Trophoblast cell (in vitro differentiated cells and primary cell): ENCODE measurements at regions not wholly inside any gene's neighbourhood (a gene's known extent, or its start where the extent isn't known, plus 50 kb on each side); places are given as distances from the start of the nearest gene placed in this dataset.

Source experiments
- DNase-seq, 2 donors: peaks; one replicate each; pipeline ENCODE4 v3.0.0-alpha.2; 2016
- H2AFZ ChIP-seq: 2 replicates; pipeline ENCODE4 v1.6.1; 2013; ENCODE audit warnings: low read length, moderate library complexity, mild to moderate bottlenecking; ENCODE audit not compliant: insufficient read depth, poor library complexity
- H2AK5ac ChIP-seq: 2 replicates; pipeline ENCODE4 v1.6.1; 2013; ENCODE audit warnings: mild to moderate bottlenecking, low read length
- H2BK120ac ChIP-seq: 2 replicates; pipeline ENCODE4 v1.6.1; 2013; ENCODE audit warnings: low read length, mild to moderate bottlenecking, moderate library complexity; ENCODE audit not compliant: insufficient read depth, poor library complexity
- H2BK12ac ChIP-seq: 2 replicates; pipeline ENCODE4 v1.6.1; 2013; ENCODE audit warnings: mild to moderate bottlenecking, low read length, moderate library complexity
- H2BK5ac ChIP-seq: 2 replicates; pipeline ENCODE4 v1.6.1; 2013; ENCODE audit warnings: low read length, low read depth, moderate library complexity, mild to moderate bottlenecking; ENCODE audit not compliant: poor library complexity
- H3K14ac ChIP-seq: 2 replicates; pipeline ENCODE4 v1.6.1; 2013; ENCODE audit warnings: mild to moderate bottlenecking, low read length
- H3K18ac ChIP-seq: 2 replicates; pipeline ENCODE4 v1.6.1; 2013; ENCODE audit warnings: mild to moderate bottlenecking, low read length
- H3K23ac ChIP-seq: 2 replicates; pipeline ENCODE4 v1.6.1; 2013; ENCODE audit warnings: low read length
- H3K27ac ChIP-seq: 2 replicates; pipeline ENCODE4 v1.5.1; 2013; ENCODE audit warnings: low read depth, mild to moderate bottlenecking, inconsistent platforms, low read length, moderate library complexity
- H3K27me3 ChIP-seq: 2 replicates; pipeline ENCODE4 v1.6.1; 2013; ENCODE audit warnings: inconsistent platforms, mild to moderate bottlenecking, low read length, moderate library complexity; ENCODE audit not compliant: insufficient read depth
- H3K36me3 ChIP-seq, 2 experiments: 1 replicate in 1 of 2; 2 replicates in 1 of 2; pipeline ENCODE4 v1.6.1; 2013; ENCODE audit warnings: low read length in 2 of 2, mild to moderate bottlenecking in 2 of 2, moderate library complexity in 1 of 2; ENCODE audit not compliant: insufficient read depth in 2 of 2, control insufficient read depth in 1 of 2
- H3K4ac ChIP-seq: 2 replicates; pipeline ENCODE4 v1.6.1; 2013; ENCODE audit warnings: low read depth, mild to moderate bottlenecking, low read length, moderate library complexity
- H3K4me1 ChIP-seq, 2 experiments: 1 replicate in 1 of 2; 2 replicates in 1 of 2; pipeline ENCODE4 v1.6.1; 2013; ENCODE audit warnings: low read length in 2 of 2, mild to moderate bottlenecking in 2 of 2, moderate library complexity in 1 of 2; ENCODE audit not compliant: insufficient read depth in 2 of 2, control insufficient read depth in 1 of 2
- H3K4me2 ChIP-seq: 2 replicates; pipeline ENCODE4 v1.6.1; 2013; ENCODE audit warnings: inconsistent platforms, mild to moderate bottlenecking, low read length, moderate library complexity
- H3K4me3 ChIP-seq: 2 replicates; pipeline ENCODE4 v1.5.1; 2013; ENCODE audit warnings: mild to moderate bottlenecking, low read depth, low read length, inconsistent platforms
- H3K79me1 ChIP-seq: one replicate; pipeline ENCODE4 v1.6.1; 2013; ENCODE audit warnings: low read length
- H3K79me2 ChIP-seq: 2 replicates; pipeline ENCODE4 v1.6.1; 2013; ENCODE audit warnings: low read length, mild to moderate bottlenecking; ENCODE audit not compliant: control insufficient read depth, insufficient read depth, poor library complexity
- H3K9ac ChIP-seq: 2 replicates; pipeline ENCODE4 v1.6.1; 2013; ENCODE audit warnings: mild to moderate bottlenecking, low read length
- H3K9me3 ChIP-seq: 2 replicates; pipeline ENCODE4 v1.6.1; 2013; ENCODE audit warnings: low read depth, mild to moderate bottlenecking, control low read depth, inconsistent platforms, low read length; ENCODE audit not compliant: insufficient read depth
- H4K12ac ChIP-seq: 2 replicates; pipeline ENCODE4 v1.6.1; 2013; ENCODE audit warnings: low read depth, mild to moderate bottlenecking, low read length, moderate library complexity
- H4K8ac ChIP-seq: 2 replicates; pipeline ENCODE4 v1.6.1; 2013; ENCODE audit warnings: low read depth, mild to moderate bottlenecking, low read length, moderate library complexity
- H4K91ac ChIP-seq: one replicate; pipeline ENCODE4 v1.6.1; 2013; ENCODE audit warnings: low read depth, mild to moderate bottlenecking, low read length, moderate library complexity
- WGBS: extraction: QIAGEN DNeasy Blood & Tissue Kit; methylation state at CpG from one replicate; pipeline ENCODE4 v1.1.7; 2013; ENCODE audit warnings: missing lambda C conversion rate; ENCODE audit not compliant: insufficient read length, insufficient coverage; ENCODE audit errors: extremely low coverage; 5-methylcytosine and 5-hydroxymethylcytosine counted together

DNA sequence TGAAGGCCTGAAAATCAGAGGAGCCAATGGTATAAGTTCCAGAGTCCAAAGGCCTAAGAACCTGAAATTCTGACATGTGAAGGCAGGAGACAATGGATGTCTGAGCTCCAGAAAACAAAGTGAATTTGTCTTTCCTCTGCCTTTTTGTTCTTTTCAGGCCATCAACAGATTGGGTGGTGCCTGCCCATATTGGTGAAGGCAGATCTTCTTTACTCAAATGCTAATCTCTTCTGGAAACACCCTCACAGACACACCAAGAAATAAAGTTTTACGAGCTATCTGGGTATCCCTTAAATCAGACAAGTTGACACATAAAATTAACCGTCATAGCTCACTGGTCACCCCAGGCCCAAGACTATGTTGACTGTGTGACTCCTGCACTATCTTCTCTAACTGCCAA is 163.8 kb upstream of the NCKAP5 start:
- Histone ChIP-seq H3K4me2 (no peak overlapping the region), H4K12ac (no peak overlapping the region), H2AFZ (no peak overlapping the region), H3K4me3 (no peak overlapping the region), H3K4ac (no peak overlapping the region), H3K14ac (no peak overlapping the region), H2AK5ac (no peak overlapping the region), H3K18ac (no peak overlapping the region), H4K91ac (no peak overlapping the region), H3K79me2 (no peaks in the 10 kb centered on the region), H3K23ac (no peak overlapping the region), H3K9ac (no peak overlapping the region), H3K79me1 (no peaks in the 10 kb centered on the region), H3K4me1 (peaks cover 3 to 4% of the 10 kb centered on the region in 2 experiments), H3K27me3 (no peaks in the 10 kb centered on the region), H2BK5ac (no peak overlapping the region), H3K9me3 (peaks cover 2% of the 10 kb centered on the region), H2BK120ac (no peak overlapping the region), H2BK12ac (no peak overlapping the region), H3K36me3 (no peaks in the 10 kb centered on the region), H4K8ac (no peak overlapping the region), H3K27ac (no peak overlapping the region)
- no peak for DNase-seq
- no CpG with 5 or more reads among the region's 2 CpGs for WGBS

DNA sequence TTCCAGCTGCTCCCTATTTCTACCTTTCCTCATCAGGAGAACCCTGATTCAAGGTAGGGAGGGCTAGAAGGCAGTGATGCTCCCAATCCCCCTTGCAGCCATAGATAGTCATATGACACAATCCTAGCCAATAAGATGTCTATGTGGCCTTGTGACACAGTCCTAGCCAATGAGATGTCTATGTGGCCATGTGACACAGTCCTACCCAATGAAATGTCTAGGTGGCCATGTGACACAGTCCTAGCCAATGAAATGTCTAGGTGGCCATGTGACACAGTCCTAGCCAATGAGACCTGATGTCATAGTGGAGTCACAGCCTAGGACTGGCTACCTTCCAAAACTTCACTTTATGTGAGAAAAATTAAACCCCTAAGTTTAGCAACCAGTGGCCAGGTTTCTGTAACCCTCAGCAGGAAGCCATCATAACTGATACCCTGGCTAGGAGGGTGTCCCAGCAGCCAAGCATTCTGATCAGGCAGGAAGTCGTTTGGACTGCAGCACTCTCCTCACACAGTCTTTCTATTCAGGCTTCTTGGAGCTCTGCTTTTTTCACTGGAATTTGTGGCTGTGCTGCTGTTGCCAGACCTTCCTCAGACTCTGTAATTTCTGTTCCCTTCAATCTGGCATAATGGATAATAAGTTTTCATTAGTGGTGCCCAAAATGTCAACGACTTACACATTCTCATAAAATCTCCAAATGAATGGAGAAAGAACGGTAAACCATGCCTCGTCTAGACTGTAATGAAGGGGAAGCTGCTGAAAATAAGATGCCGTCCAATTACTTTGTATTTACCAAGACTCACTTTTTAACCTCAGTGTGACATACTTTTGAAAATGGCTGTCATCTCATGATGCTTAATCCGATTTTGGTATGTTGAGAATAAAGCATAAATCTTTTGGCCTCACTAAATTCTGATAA is 165.0 kb upstream of the NCKAP5 start:
- Histone ChIP-seq H3K4me1 (peaks cover 3 to 4% of the 10 kb centered on the region in 2 experiments), H3K9me3 (peaks cover 2% of the 10 kb centered on the region), H4K91ac (no peak overlapping the region), H2AFZ (no peak overlapping the region), H2BK5ac (no peak overlapping the region), H2AK5ac (no peak overlapping the region), H3K79me1 (no peaks in the 10 kb centered on the region), H3K27ac (no peak overlapping the region), H3K36me3 (no peaks in the 10 kb centered on the region), H3K4me2 (no peak overlapping the region), H3K79me2 (no peaks in the 10 kb centered on the region), H3K14ac (no peak overlapping the region), H3K23ac (no peak overlapping the region), H3K4me3 (no peak overlapping the region), H2BK120ac (no peak overlapping the region), H2BK12ac (no peak overlapping the region), H3K18ac (no peak overlapping the region), H3K4ac (no peak overlapping the region), H4K8ac (no peak overlapping the region), H3K27me3 (no peaks in the 10 kb centered on the region), H4K12ac (no peak overlapping the region), H3K9ac (no peak overlapping the region)
- no peak for DNase-seq
- WGBS, result no CpG with 5 or more reads among the region's 6 CpGs

DNA sequence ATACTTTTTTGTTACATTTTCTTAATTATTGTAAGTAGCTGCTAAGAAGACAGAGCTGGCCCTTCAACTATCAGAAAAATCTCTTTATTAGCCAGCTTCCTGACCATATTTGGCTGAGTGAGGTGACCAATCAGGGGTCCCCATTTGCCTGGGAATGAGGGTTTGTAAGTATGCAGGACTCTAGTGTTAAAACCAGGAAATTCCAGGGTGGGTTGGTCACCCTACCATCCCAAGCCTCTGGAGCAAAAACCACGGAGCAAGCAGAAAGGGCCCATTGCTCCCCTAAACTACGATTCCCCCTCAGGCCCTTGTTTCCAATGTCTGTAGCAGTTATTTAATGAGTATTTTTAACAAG is 165.6 kb upstream of the NCKAP5 start:
- H3K18ac ChIP-seq, result no peak overlapping the region
- no peak overlapping the region for H4K8ac ChIP-seq
- no peak for DNase-seq
- H4K12ac ChIP-seq, result no peak overlapping the region
- peaks cover 2% of the 10 kb centered on the region for H3K9me3 ChIP-seq
- H3K4me3 ChIP-seq, result no peak overlapping the region
- H3K27me3 ChIP-seq, result no peaks in the 10 kb centered on the region
- no CpG with 5 or more reads among the region's 2 CpGs for WGBS
- no peak overlapping the region for H2BK5ac ChIP-seq
- no peaks in the 10 kb centered on the region for H3K79me1 ChIP-seq
- peaks cover 3 to 4% of the 10 kb centered on the region in 2 experiments for H3K4me1 ChIP-seq
- H2AFZ ChIP-seq, result no peak overlapping the region
- H3K36me3 ChIP-seq, result no peaks in the 10 kb centered on the region
- H2BK12ac ChIP-seq, result no peak overlapping the region
- no peak overlapping the region for H3K14ac ChIP-seq
- no peaks in the 10 kb centered on the region for H3K79me2 ChIP-seq
- no peak overlapping the region for H2BK120ac ChIP-seq
- no peak overlapping the region for H3K23ac ChIP-seq
- no peak overlapping the region for H3K4ac ChIP-seq
- H3K4me2 ChIP-seq, result no peak overlapping the region
- H4K91ac ChIP-seq, result no peak overlapping the region
- H2AK5ac ChIP-seq, result no peak overlapping the region
- no peak overlapping the region for H3K9ac ChIP-seq
- no peak overlapping the region for H3K27ac ChIP-seq

DNA sequence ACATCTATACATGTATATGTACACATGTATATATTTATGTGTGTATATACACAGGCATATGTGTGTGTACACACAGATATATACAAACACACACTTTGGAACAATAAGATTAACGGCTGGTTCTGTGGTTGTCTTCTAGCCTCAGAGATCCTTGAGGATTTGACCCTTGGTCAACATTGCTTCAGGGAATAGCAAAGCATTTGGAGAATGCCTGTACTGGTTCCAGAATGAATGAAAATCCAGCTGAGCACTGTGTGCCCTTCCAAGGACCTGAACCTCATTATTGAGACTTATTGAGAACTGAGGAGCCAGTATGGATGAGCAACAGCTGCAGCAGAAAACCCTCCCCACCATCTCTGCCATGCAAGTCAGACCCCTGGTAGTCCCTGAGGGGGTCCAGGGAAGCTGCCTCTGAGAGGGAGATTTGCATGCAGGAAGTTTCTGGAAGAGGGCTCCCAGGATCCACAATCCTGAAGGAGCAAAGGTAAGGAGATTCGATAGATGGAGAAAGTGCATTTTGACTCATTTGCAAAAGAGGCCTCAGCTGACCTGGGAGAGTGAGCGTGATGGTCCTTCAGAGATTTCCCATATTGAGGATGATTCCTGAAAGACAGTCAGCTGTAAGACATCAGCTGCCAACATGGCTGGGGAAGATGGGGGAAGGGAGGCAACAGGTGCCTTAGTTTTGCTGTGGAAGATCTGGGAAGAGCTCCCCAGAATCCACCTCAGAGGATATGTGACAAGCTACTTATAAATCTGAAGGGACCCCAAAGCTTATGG is 166.6 kb upstream of the NCKAP5 start:
- no peaks in the 10 kb centered on the region for H3K27me3 ChIP-seq
- H3K9me3 ChIP-seq, result peaks cover 2% of the 10 kb centered on the region
- H3K9ac ChIP-seq, result no peak overlapping the region
- H2AK5ac ChIP-seq, result no peak overlapping the region
- no peaks in the 10 kb centered on the region for H3K79me1 ChIP-seq
- no peak overlapping the region for H2BK5ac ChIP-seq
- no peak overlapping the region for H4K12ac ChIP-seq
- no peak overlapping the region for H3K27ac ChIP-seq
- no peak overlapping the region for H3K4ac ChIP-seq
- H2BK120ac ChIP-seq, result no peak overlapping the region
- H3K14ac ChIP-seq, result no peak overlapping the region
- no peak overlapping the region for H3K18ac ChIP-seq
- H3K36me3 ChIP-seq, result no peaks in the 10 kb centered on the region
- H3K4me2 ChIP-seq, result no peak overlapping the region
- no peak overlapping the region for H2AFZ ChIP-seq
- H3K4me1 ChIP-seq, result peaks cover 3 to 4% of the 10 kb centered on the region in 2 experiments
- H4K91ac ChIP-seq, result no peak overlapping the region
- no peak for DNase-seq
- H3K4me3 ChIP-seq, result no peak overlapping the region
- no peak overlapping the region for H3K23ac ChIP-seq
- no peak overlapping the region for H2BK12ac ChIP-seq
- no peak overlapping the region for H4K8ac ChIP-seq
- no peaks in the 10 kb centered on the region for H3K79me2 ChIP-seq
- WGBS, result no CpG with 5 or more reads among the region's 3 CpGs
